ENCODE measurements at regions not wholly inside any gene's neighbourhood (a gene's known extent, or its start where the extent isn't known, plus 50 kb on each side); places are given as distances from the start of the nearest gene placed in this dataset.

GRCh38 chr9:129506892-129507291, 114.0 kb downstream of the C9orf50 start:
- Histone ChIP-seq H3K27ac (ENCODE audit: low read depth) (no peak overlapping the region), H3K4me3 (ENCODE audit: low read depth, low read length) (no peak overlapping the region), H3K36me3 (ENCODE audit: insufficient read depth) (no peaks in the 10 kb centered on the region), H3K4me1 (ENCODE audit: insufficient read depth) (no peaks in the 10 kb centered on the region)
- no peak for DNase-seq (ENCODE audit: extremely low spot score)
- 63% methylated on average over 6 of the region's 6 CpGs for WGBS

- DNase-seq (ENCODE audit: extremely low spot score): no peak
Observed at GRCh38 chr9:129506041-129506440, 114.9 kb downstream of the C9orf50 start.

GRCh38 chr9:129505270-129505902, 115.5 kb downstream of the C9orf50 start:
- no peak overlapping the region for H3K4me3 ChIP-seq (ENCODE audit: low read depth, low read length)
- 75% methylated on average over 22 of the region's 22 CpGs for WGBS
- H3K4me1 ChIP-seq (ENCODE audit: insufficient read depth): no peaks in the 10 kb centered on the region
- no peaks in the 10 kb centered on the region for H3K36me3 ChIP-seq (ENCODE audit: insufficient read depth)
- DNase-seq (ENCODE audit: extremely low spot score): no peak
- H3K27ac ChIP-seq (ENCODE audit: low read depth): no peak overlapping the region

More at GRCh38 chr9:129506041-129506440, 114.9 kb downstream of the C9orf50 start:
- no peak overlapping the region for H3K4me3 ChIP-seq (ENCODE audit: low read depth, low read length)
- H3K27ac ChIP-seq (ENCODE audit: low read depth): no peak overlapping the region
- 95% methylated on average over 13 of the region's 13 CpGs for WGBS
- H3K4me1 ChIP-seq (ENCODE audit: insufficient read depth): no peaks in the 10 kb centered on the region
- no peaks in the 10 kb centered on the region for H3K36me3 ChIP-seq (ENCODE audit: insufficient read depth)

- 71% methylated on average over 1 of the region's 1 CpG for WGBS
- H3K27ac ChIP-seq (ENCODE audit: low read depth): no peak overlapping the region
- H3K36me3 ChIP-seq (ENCODE audit: insufficient read depth): no peaks in the 10 kb centered on the region
- H3K4me3 ChIP-seq (ENCODE audit: low read depth, low read length): no peak overlapping the region
- DNase-seq (ENCODE audit: extremely low spot score): no peak
- H3K4me1 ChIP-seq (ENCODE audit: insufficient read depth): no peaks in the 10 kb centered on the region
Observed at GRCh38 chr9:129504404-129504803, 116.5 kb downstream of the C9orf50 start.

- Histone ChIP-seq H3K36me3 (ENCODE audit: insufficient read depth) (no peaks in the 10 kb centered on the region), H3K27ac (ENCODE audit: low read depth) (no peak overlapping the region), H3K4me1 (ENCODE audit: insufficient read depth) (no peaks in the 10 kb centered on the region), H3K4me3 (ENCODE audit: low read depth, low read length) (no peak overlapping the region)
- 49% methylated on average over 4 of the region's 4 CpGs for WGBS
- DNase-seq (ENCODE audit: extremely low spot score): no peak
Observed at GRCh38 chr9:129501771-129502319, 119.1 kb downstream of the C9orf50 start.

- Histone ChIP-seq H3K4me3 (ENCODE audit: low read depth, low read length) (no peak overlapping the region), H3K27ac (ENCODE audit: low read depth) (no peak overlapping the region), H3K4me1 (ENCODE audit: insufficient read depth) (no peaks in the 10 kb centered on the region), H3K36me3 (ENCODE audit: insufficient read depth) (no peaks in the 10 kb centered on the region)
- WGBS: 71% methylated on average over 12 of the region's 12 CpGs
- no peak for DNase-seq (ENCODE audit: extremely low spot score)
Observed at GRCh38 chr9:129500863-129501770, 119.8 kb downstream of the C9orf50 start.

- WGBS: 27% methylated on average over 18 of the region's 18 CpGs
- no peak overlapping the region for H3K4me3 ChIP-seq (ENCODE audit: low read depth, low read length)
- DNase-seq (ENCODE audit: extremely low spot score): no peak
- H3K4me1 ChIP-seq (ENCODE audit: insufficient read depth): no peaks in the 10 kb centered on the region
- no peaks in the 10 kb centered on the region for H3K36me3 ChIP-seq (ENCODE audit: insufficient read depth)
- peak overlapping the region; percentile 24 for H3K27ac ChIP-seq (ENCODE audit: low read depth)
Observed at GRCh38 chr9:129500161-129500862, 120.6 kb downstream of the C9orf50 start.

GRCh38 chr9:129498451-129499384, 122.2 kb downstream of the C9orf50 start:
- Histone ChIP-seq H3K4me3 (ENCODE audit: low read depth, low read length) (no peak overlapping the region), H3K36me3 (ENCODE audit: insufficient read depth) (no peaks in the 10 kb centered on the region), H3K27ac (ENCODE audit: low read depth) (peak overlapping the region; percentile 72), H3K4me1 (ENCODE audit: insufficient read depth) (no peaks in the 10 kb centered on the region)
- WGBS: 68% methylated on average over 7 of the region's 7 CpGs
- no peak for DNase-seq (ENCODE audit: extremely low spot score)

GRCh38 chr9:129497813-129498450, 123.0 kb downstream of the C9orf50 start:
- 36% methylated on average over 8 of the region's 8 CpGs for WGBS
- Histone ChIP-seq H3K4me1 (ENCODE audit: insufficient read depth) (no peaks in the 10 kb centered on the region), H3K36me3 (ENCODE audit: insufficient read depth) (no peaks in the 10 kb centered on the region), H3K4me3 (ENCODE audit: low read depth, low read length) (peak overlapping the region; percentile 52), H3K27ac (ENCODE audit: low read depth) (peak overlapping the region; percentile 98)
- DNase-seq (ENCODE audit: extremely low spot score): no peak

- Histone ChIP-seq H3K36me3 (ENCODE audit: insufficient read depth) (no peaks in the 10 kb centered on the region), H3K4me3 (ENCODE audit: low read depth, low read length) (peak overlapping the region; percentile 52), H3K4me1 (ENCODE audit: insufficient read depth) (no peaks in the 10 kb centered on the region), H3K27ac (ENCODE audit: low read depth) (peak overlapping the region; percentile 98)
- WGBS: 11% methylated on average over 16 of the region's 16 CpGs
- DNase-seq (ENCODE audit: extremely low spot score): no peak
Observed at GRCh38 chr9:129497005-129497812, 123.7 kb downstream of the C9orf50 start.

GRCh38 chr9:129496473-129497004, 124.4 kb downstream of the C9orf50 start:
- peak; percentile 92 for DNase-seq (ENCODE audit: extremely low spot score)
- H3K27ac ChIP-seq (ENCODE audit: low read depth): peak overlapping the region; percentile 98
- no peaks in the 10 kb centered on the region for H3K4me1 ChIP-seq (ENCODE audit: insufficient read depth)
- under 1% methylated on average over 43 of the region's 43 CpGs for WGBS
- peak overlapping the region; percentile 52 for H3K4me3 ChIP-seq (ENCODE audit: low read depth, low read length)
- no peaks in the 10 kb centered on the region for H3K36me3 ChIP-seq (ENCODE audit: insufficient read depth)

Data from urinary bladder (tissue), 3 donors.